HG03571 (cell line): ENCODE measurements at regions not wholly inside any gene's neighbourhood (a gene's known extent, or its start where the extent isn't known, plus 50 kb on each side); places are given as distances from the start of the nearest gene placed in this dataset.
"Not testable (repeated sequence)": the region's sequence is repeated elsewhere in the genome, so short reads cannot be mapped to it uniquely, and the experiment has no call there.

Experiments
- ATAC-seq: cut with Tn5 transposase; IDR thresholded peaks from one replicate; pipeline ENCODE4 v1.9.1; 2021; ENCODE audit not compliant: unreplicated experiment

DNA sequence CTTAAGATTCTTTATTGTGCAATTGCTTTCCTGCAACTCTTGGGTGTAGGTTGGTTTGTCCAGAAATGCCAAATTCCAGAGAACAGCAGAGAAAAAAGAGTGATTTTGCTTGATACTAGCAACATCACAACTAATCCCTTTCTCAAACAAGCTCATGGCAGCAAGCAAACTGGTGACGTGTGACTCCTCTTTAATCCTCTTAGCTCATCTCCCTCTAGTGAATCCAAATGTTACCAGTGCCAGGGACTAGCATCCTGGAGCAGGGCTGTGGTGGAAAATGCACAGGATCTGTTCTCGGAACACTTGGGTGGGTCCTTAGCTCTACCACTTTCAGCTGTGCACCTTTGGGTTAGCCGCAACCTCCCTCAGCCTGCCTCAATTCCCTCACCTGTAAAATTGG lies 204.0 kb upstream of the CCL2 start:
- ATAC-seq: no peak

- ATAC-seq: no peak
These were observed 200.6 kb upstream of the CCL2 start for GRCh38 chr17:34054495-34054894.

GRCh38 chr17:34055606-34056005 lies 199.5 kb upstream of the CCL2 start:
- ATAC-seq: no peak

GRCh38 chr17:34059423-34060220 lies 195.5 kb upstream of the CCL2 start:
- ATAC-seq: no peak

- no peak for ATAC-seq
These were observed 188.6 kb upstream of the CCL2 start for GRCh38 chr17:34066528-34066927.

DNA sequence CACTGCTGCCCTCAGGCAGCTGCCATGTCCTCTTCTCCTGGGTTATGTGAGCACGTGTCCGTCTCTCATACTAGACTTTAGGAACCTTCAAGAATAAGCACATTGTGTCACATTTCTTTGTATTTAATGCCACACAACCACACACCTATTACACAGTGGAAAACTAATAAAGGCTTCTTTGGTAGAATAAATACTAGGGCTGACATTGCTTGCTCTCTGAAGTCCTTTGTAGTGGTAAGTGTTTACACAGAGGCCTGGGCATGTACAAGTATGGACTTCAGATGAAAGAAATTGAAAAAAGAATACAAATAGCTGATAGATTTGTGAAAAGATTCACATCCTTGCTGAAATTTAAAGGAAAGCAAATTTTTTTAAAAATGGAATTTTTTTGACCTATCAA lies 188.1 kb upstream of the CCL2 start:
- ATAC-seq: no peak

DNA sequence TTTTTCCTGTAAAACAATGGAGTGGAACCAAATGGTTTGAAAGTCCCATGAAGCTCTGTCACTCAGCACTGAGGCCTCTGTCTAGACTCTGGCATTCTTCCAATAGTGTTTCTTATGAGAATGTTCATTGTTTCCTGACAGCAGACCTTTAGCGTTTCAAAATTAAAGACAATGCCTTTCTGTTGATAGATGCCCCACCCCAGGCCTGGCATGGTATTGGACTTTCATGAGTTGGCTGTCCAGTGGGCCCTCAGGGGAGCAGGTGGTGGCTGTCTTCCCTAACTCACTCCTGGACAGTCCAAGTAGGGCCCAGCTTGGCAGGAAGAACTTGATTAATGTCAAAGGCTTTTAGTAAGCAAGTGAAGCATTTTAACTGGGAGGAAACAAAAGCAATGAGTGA lies 186.5 kb upstream of the CCL2 start:
- ATAC-seq: no peak

GRCh38 chr17:34070712-34071111 lies 184.4 kb upstream of the CCL2 start:
- no peak for ATAC-seq

DNA sequence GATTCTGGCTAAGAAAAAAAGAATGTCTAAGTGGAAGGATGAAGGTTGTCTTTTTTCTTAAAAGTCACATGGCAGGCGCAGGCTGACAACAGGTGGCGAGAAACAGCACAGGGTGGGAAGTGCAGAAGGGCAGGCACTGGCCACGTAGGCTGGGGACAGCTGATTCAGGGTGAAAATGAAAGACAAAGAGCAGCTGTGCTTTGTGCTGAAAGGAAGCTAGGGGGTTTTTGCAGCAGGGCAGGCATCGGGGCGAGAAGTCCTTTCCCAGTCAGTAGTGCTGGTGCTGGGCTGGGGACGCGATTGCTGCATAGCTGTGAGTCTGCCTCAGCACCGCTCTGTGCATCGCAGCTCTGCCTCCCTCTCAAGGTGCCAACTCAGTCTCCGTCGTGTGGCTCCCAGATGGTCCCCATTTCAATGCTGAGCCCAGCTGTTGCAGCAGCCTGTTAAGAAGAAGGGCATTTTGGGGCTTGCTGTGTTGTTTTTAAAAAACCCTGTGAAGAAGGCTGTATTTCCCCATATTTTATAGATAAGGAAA lies 183.1 kb upstream of the CCL2 start:
- no peak for ATAC-seq

GRCh38 chr17:34075076-34075475 lies 180.0 kb upstream of the CCL2 start:
- no peak for ATAC-seq

DNA sequence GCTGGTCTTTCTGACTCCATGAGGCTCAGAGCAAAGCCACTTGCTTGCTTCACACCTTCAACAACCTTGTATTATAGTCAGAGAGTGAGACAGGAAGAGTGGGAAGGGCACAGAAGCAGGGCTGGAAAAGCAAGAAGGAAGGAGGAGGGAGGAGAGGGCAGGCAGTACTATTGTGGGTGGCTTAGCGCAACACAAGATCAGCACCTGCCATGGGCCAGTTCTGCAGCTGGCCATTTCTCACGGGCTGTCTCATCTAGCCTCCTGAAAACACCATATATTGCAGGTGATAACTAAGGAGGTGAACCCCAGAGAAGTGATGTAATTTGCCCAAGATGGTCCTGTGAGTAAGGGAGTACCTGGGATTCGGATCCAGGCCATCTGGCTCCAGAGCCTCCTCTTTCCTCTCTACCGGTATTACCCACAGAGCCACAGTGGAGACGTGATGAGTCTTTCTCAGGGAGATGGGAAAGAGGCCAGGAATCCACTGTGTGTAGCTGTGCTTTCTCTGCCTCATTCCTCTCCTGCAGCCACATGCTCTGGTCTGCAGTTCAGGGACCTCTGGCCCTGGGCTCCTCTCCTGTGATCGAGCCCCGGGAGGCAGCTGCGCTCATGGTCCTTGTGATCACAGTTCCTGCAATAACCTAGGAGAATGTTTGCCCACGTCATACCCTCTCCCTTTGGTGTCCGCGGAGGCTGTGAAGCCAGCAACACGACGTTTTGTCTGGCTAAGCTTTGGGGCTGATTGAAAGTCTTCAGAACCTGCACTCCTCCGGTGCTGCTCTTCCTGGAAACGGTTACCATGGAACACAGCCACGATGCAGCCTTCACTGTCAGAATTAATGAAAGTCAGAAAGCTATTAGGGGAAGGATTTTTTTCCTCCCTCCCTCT lies 178.1 kb upstream of the CCL2 start:
- no peak for ATAC-seq

- ATAC-seq: no peak
These were observed 173.8 kb upstream of the CCL2 start for GRCh38 chr17:34081269-34081668.

DNA sequence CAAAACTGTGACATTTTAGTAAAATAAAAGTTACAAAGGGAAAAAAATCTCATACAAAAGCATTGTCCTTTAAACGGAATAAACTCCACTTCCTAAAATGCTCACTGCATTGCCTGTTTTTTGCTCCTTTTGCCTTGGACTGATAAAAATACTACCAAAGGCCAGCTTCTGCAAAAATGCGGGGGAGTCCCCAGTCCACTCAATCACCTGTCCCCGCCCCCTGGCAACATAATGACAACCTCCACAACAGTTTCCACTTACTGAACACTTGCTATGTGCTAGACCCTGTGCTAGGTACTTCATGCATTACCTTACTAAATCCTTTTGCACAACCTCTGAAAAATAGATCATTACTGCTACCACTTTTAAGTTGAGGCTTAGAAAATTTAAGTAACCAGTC lies 172.7 kb upstream of the CCL2 start:
- no peak for ATAC-seq

- ATAC-seq: not testable (repeated sequence)
These were observed 166.0 kb upstream of the CCL2 start for GRCh38 chr17:34089042-34089441.

DNA sequence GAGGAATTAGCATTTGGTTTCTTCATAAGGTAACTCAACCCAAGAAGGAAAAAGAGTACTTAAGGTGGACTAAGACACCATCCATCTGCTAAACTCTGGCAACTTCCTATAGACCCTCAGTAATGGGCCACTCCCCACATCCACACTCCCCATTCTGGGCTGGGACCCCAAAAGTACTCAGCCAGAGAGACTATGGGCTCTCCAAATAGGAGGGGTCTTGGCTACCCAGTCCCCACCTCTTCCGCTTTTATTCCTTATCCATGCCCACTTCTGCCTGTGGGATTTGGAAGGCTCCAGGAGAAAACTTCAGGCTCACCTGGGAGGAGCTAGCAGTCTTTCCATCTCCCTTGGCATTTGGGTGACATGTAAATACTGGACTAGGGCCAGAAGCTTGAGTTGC lies 164.5 kb upstream of the CCL2 start:
- ATAC-seq: no peak

DNA sequence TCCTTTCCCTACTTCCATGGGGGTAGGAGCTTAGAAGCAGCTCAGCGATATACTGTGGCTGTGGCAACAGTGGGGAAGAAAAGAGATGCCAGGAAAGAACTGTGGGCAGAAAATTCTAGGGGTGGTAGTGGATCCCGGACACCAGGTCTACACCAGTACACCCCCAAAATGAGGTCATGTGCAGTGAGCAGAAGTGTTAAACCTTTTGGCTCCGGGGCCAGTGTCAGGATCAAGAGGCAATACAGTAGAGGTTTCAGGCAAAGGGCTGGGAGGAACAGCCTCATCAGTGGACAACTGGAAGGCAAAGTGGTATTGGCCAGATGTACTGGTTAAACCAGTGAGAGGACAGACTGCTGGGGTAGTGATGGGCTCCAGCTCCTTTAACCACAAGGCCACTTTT lies 163.1 kb upstream of the CCL2 start:
- ATAC-seq: no peak

GRCh38 chr17:34095106-34095505 lies 160.0 kb upstream of the CCL2 start:
- ATAC-seq: no peak

DNA sequence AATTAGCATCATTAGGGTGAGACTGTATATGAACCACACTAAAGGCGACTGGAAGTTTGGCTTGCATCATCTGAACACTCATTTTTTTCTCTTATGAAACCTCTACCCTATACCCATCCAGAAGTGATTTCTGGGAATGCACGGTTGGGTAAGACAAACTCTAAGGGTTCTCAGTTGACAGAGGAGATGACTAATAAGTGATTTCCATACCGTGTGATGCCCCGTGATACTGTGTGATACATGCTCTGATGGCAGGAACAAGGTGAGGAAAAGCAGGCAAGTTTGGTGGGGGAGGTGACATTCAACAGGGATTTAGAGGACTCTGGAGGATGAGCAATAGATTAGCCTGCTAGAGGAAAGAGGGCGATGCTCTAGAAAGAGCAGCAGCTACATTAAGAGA lies 156.4 kb upstream of the CCL2 start:
- ATAC-seq: no peak

DNA sequence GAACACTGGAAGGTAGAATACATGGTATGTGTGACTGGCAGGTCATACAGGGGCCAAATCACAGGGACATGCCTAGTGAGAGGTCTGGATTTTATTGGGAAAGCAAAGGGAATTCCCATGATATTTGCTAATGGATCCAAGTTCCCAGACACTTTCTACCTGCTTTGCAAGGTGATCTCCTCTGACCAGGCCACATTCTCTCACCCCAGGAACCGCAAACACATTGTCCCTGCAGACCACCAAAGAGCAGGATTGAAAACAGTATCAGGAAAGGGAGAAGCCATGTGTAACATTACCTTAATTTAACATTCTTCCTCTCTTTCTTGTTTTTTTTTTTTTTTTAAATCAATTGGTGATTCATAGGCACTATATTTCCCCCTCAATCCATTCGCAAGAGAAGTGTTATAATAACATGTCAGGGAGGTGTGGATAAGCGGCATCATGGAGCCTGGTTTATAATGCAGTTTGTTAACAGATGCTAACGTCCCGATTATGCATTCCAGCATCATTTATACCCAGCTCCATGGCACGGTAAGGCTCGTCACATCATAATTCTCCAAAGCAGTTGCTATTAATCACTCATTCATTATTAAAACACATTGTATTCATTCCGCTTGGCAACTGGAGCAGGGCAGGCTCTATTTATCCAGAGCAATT lies 155.1 kb upstream of the CCL2 start:
- no peak for ATAC-seq

DNA sequence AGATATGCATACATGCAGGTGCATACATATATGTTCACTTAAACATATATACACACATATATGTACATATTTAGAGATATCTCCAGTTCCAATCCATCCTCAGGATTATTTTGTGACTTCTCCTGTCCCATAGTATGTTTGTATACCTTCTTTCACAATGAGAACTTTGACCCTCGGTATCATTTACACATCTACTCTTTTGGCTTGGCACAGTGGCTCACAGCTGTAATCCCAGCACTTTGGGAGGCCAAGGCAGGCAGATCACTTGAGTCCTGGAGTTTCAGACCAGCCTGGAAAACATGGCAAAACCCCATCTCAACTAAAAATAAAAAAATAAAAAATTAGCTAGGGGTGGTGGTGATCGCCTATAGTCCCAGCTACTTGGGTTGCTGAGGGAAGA lies 148.1 kb upstream of the CCL2 start:
- ATAC-seq: no peak

GRCh38 chr17:34110315-34110714 lies 144.8 kb upstream of the CCL2 start:
- ATAC-seq: no peak

- ATAC-seq: no peak
These were observed 142.0 kb upstream of the CCL2 start for GRCh38 chr17:34113089-34113488.
